A204.1 (cell line): ENCODE measurements at regions not wholly inside any gene's neighbourhood (a gene's known extent, or its start where the extent isn't known, plus 50 kb on each side); places are given as distances from the start of the nearest gene placed in this dataset.

ENCODE experiments used
- FAIRE-seq: peaks from 2 replicates; lab custom pipeline; 2012; peaks lifted over from hg19 to GRCh38; lab: Jason Lieb, UNC

DNA sequence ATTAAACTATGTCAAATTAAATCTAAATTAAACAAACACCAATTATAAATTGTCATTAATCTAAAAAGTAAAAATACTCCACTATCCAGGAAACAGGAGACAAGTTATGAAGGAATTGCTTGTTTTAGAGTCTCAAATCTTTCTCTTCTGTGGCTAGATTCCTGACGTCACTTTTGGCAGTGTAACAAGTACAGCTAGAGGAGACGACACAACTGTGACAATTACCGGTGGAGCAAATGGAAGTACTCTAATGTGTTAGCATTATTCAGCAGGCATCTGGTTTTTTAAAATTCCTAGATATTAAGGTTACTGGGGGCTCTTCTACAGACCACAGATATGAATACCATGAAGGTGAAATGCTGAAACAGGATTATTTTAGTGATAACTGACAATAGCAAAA lies 1042.7 kb downstream of the EPHA7 start:
- no peak for FAIRE-seq

DNA sequence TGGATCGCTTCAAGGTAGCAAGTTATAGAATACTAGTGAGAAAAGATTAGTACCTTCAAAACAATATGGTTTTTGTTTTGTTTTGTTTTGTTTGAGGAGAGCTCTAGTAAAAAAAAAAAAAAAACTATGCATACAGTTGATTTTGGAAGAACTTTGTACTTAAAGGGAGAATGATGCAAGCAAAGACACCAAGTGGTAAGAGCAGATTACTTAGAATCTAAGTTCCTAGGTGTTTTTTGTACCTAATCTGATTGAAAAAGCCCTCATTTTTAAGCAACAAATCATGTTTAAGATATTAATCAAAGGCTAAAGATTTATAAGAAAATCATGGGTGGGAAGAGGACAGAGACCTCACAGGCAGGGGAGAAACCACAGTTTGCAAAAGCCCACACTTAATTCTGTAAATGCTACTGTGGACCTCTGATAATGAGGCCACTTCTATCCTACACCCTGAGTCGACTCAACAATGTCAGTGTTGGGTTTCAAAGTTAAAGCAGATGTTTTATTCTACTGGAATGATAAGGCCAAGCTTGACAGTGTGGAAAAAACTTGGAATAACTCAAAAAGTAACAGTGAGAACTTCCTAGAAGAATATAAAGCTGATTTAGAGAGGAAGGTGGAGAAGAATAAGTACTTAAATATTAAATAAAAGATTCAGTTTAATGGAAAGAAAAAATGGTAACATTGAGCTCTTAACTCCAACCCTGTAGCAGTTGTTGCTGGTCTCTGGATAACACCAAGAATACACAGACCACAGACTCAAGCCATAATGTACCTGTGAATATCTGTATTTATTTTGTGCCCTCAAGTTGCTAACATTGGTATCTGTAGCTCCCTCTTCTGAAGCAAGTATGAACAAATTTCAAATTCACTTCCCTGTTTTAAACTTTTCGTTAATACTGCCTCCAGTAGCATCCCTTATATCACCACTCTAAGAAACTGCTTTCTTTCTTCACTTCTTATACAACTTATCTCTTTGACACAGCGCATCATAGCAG lies 1047.8 kb downstream of the EPHA7 start:
- no peak for FAIRE-seq

- FAIRE-seq: no peak
These were observed 1050.0 kb downstream of the EPHA7 start for GRCh38 chr6:92369309-92369708.

DNA sequence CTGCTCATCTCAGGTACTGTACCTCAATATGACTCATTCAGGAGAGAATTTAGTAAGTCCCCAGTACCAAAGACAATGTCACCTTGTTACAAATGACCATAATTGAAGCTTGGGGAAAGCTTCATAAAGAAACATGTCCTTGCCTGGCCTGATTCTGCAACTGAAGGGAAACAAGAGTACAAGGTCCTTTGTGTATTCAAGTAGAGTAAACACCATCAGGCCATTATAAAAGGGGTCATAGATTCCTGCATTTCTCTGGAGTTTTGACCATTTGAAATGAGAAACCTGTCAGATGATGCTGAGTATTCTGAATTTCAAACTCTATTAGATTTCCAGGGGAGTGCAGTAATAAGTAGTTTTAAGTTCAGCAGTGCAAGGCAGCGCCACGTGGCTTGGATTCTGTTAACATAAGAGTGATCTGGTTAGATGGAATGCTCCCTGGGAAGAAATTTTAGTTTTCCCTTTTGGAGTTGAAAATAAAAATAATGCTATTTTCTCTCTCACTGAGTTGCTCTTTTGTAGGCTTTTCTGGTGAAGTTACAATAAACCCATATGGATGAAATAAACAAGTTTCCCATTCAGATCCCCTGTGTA lies 1054.3 kb downstream of the EPHA7 start:
- no peak for FAIRE-seq

GRCh38 chr6:92363111-92363510 lies 1056.2 kb downstream of the EPHA7 start:
- no peak for FAIRE-seq

GRCh38 chr6:92362404-92362803 lies 1057.0 kb downstream of the EPHA7 start:
- no peak for FAIRE-seq

DNA sequence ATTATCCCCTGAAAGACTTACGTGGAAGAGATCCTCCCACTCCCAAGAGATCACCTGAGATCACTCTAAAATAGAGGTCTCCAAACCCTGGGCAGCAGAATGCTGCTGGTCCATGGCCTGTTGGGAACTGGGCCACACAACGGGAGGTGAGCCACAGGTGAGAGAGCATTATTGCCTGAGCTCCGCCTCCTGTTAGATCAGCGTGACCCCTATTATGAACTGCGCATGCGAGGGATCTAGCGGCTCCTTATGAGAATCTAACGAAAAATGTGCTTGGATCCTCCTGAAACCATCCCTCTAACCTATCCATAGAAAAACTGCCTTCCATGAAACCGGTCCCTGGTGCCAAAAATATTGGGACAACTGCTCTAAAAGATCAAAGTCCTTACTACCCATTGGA lies 1057.4 kb downstream of the EPHA7 start:
- no peak for FAIRE-seq

DNA sequence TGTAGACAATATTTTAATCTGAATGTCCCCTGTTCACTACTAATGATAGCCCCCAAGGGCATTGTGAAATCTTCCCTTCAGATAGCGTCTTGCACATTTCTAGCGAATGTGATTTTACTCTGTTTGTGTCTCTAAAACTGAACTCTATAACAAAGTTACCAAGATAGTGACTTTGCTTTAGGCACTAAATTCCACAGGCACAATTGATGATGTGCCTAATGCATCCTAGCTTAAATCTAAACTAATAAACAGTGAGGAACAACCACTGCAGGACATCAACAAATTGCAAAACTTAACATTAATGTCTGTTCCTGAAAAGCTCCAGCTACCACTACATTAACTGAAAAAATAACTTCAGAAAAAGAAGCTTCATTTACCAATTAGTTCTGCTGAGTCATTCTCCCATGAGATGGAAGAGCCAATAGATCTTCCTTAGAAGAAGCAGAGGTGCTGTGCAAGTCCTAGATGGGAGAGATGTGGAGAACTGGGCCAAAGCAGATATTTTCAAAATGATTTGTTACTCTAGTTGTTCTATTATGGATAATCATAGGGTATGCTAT lies 1065.0 kb downstream of the EPHA7 start:
- FAIRE-seq: no peak

DNA sequence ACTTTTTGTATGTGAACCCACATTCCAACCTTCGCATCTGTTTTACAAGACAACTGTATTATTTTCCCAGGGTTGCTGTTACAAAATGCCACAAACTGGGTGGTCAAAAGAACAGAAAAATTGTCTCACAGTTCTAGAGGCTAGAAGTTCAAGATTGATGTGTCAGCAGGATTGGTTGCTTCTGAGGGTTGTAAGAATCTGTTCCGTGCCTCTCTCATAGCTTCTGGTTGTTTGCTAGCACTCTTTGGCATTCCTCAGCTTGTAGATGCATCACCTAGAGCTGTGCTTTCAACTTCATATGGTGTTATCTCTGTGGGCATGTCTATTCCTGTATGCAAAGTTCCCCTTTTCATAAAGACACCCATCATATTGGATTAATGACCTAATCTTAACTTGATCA lies 1067.2 kb downstream of the EPHA7 start:
- FAIRE-seq: no peak

DNA sequence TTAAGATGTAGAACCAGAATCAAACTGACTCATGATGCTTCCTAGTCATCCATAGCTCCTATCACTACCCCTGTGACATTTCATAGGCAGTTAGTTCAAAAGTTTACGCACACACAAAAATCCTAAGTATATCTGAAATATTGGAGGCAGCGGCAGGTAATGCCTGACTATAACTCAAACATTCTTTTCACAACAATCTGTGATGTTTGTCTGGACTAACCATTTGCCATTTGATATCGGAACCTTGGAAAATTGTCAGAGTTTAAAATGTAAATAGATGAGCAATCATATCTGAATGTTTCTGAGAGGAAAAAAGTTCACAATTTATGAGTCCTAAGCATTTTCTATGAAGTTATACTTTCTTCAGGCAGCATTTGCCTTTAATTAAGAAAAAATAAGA lies 1078.2 kb downstream of the EPHA7 start:
- no peak for FAIRE-seq

- no peak for FAIRE-seq
These were observed 1079.3 kb downstream of the EPHA7 start for GRCh38 chr6:92339936-92340640.

- FAIRE-seq: no peak
These were observed 1081.8 kb downstream of the EPHA7 start for GRCh38 chr6:92337571-92337970.

GRCh38 chr6:92329208-92329847 lies 1090.0 kb downstream of the EPHA7 start:
- FAIRE-seq: no peak

DNA sequence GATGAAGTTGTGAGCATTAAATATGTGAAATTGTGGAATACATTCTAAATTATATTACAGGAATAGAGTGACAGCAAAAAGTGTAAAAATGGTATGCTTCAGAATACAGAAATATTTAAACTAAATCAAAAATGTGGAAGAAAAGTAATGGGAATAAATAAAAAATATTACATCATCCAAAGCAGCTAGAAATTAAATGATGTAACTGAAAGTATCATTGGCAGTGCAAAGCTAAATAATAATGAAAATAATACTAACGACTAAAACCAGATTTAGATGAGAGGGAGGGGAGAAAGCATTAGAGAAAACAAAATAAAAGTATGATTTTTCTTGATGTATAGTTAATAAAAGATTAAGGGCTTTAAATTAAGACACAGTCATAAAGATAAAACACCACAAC lies 1104.0 kb downstream of the EPHA7 start:
- FAIRE-seq: no peak

DNA sequence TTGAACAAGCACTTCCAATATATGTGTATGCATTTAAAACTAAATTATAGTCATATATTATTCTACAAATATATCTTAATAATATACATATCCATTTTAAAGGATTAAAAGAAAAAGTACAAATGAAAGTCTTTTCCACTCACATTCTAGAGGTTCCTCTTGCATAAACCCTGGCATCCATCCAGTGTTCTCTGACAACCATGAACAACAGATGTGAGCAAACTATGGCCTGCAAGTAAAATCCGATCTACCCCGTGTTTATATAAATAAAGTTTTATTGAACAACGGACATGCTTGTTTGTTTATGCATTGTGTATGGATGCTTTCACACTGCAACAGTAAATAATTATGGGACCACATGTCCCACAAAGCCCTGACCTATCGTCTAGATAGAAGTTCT lies 1122.3 kb downstream of the EPHA7 start:
- no peak for FAIRE-seq

GRCh38 chr6:92292067-92292466 lies 1127.3 kb downstream of the EPHA7 start:
- FAIRE-seq: no peak

DNA sequence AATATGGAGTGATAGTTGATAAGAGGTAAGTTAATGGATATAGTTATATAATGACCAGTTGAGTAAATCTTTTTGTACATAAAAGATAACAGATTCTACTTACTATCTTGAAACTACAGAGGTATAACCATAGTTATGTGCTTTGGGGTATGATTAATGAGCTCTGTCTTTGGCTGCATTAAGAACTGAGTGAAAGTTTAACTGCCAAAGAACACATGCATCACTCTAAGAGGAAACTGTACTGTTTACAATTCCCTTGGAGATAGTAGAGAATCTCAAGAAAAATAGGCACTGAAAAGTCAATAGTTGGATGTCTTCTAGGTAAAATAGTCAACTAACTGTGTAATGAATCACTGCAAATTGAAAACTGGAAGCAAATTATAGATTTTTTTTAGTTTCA lies 1129.5 kb downstream of the EPHA7 start:
- no peak for FAIRE-seq

DNA sequence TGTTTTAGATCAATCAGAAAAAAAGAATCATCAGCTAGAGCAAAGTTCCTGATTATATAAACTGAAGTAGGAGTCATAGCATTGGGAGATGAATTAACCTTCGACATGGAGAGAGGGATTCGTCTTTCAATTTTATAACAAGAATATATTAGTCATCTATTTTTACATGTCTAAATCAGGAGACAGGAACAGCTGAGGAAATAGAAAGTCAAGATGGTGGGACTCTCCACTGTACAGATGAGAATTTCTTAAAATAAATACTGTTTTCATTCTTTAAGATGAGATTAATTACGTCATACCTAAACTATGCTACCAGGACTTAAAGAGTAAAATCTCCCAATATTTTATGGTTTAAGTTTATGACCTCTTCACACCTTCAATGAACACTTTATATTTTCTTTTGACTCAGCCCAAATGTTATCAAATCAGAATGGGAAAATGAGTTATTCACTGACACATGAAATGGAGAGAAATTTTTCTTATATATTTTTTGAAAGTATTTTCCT lies 1137.7 kb downstream of the EPHA7 start:
- FAIRE-seq: no peak

- no peak for FAIRE-seq
These were observed 1144.2 kb downstream of the EPHA7 start for GRCh38 chr6:92275150-92275549.

DNA sequence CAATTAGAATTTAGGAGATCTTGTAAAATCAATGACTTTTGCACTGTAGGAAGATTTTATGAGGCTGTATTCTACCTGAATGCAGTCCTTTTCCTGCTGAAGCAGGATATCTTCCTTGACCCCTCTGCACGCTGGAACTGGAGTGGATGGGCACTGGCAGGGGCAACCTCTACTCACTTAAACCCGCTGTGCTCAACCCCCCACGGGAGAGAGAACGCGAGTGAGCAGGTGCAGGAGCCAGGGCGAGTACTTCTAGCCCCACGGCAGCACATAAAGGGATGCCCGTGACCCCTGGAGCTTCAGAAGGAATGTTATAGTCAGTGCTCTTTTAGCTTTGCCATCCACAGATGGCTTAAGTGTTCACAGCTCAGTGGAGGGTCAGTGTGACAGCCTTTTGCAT lies 1144.8 kb downstream of the EPHA7 start:
- FAIRE-seq: no peak

- FAIRE-seq: no peak
These were observed 1145.7 kb downstream of the EPHA7 start for GRCh38 chr6:92273694-92274093.

GRCh38 chr6:92271091-92271490 lies 1148.3 kb downstream of the EPHA7 start:
- no peak for FAIRE-seq
